Mesendoderm (in vitro differentiated cells): ENCODE measurements at regions not wholly inside any gene's neighbourhood (a gene's known extent, or its start where the extent isn't known, plus 50 kb on each side); places are given as distances from the start of the nearest gene placed in this dataset.

Experiments
- DNase-seq: peaks from one replicate; pipeline ENCODE4 v3.0.0; 2013
- H2AK5ac ChIP-seq: 2 replicates; pipeline ENCODE4 v1.6.1; 2013; ENCODE audit warnings: low read length, inconsistent platforms
- H2BK120ac ChIP-seq: 2 replicates; pipeline ENCODE4 v1.6.1; 2013; ENCODE audit warnings: low read depth, mild to moderate bottlenecking, low read length, moderate library complexity, mixed read lengths
- H2BK15ac ChIP-seq: replicated peaks from 2 replicates; pipeline ENCODE4 v1.6.1; 2013; ENCODE audit warnings: low read depth, mild to moderate bottlenecking, moderate library complexity
- H2BK5ac ChIP-seq: 2 replicates; pipeline ENCODE4 v1.6.1; 2013; ENCODE audit warnings: low read length, inconsistent platforms
- H3K18ac ChIP-seq: 2 replicates; pipeline ENCODE4 v1.6.1; 2013; ENCODE audit warnings: mild to moderate bottlenecking, low read length, mixed read lengths
- H3K23ac ChIP-seq: one replicate; pipeline ENCODE4 v1.6.1; 2013; ENCODE audit warnings: low read length
- H3K27ac ChIP-seq: 2 replicates; pipeline ENCODE4 v1.5.1; 2013; ENCODE audit warnings: low read depth, mild to moderate bottlenecking, inconsistent platforms, low read length, moderate library complexity
- H3K27me3 ChIP-seq: 2 replicates; pipeline ENCODE4 v1.6.1; 2013; ENCODE audit warnings: low read length, control low read depth, mild to moderate bottlenecking, inconsistent platforms; ENCODE audit not compliant: insufficient read depth, poor library complexity
- H3K36me3 ChIP-seq: 2 replicates; pipeline ENCODE4 v1.6.1; 2013; ENCODE audit warnings: low read length, inconsistent platforms; ENCODE audit not compliant: control insufficient read depth, insufficient read depth
- H3K4ac ChIP-seq: one replicate; pipeline ENCODE4 v1.6.1; 2013; ENCODE audit warnings: low read depth, mild to moderate bottlenecking, low read length, moderate library complexity
- H3K4me1 ChIP-seq: 2 replicates; pipeline ENCODE4 v1.6.1; 2013; ENCODE audit warnings: low read depth, low read length, inconsistent platforms; ENCODE audit not compliant: control insufficient read depth
- H3K4me2 ChIP-seq: 2 replicates; pipeline ENCODE4 v1.6.1; 2013; ENCODE audit warnings: low read length
- H3K4me3 ChIP-seq: 2 replicates; pipeline ENCODE4 v1.5.1; 2013; ENCODE audit warnings: mild to moderate bottlenecking, low read length
- H3K56ac ChIP-seq: one replicate; pipeline ENCODE4 v1.6.1; 2013; ENCODE audit warnings: low read length
- H3K79me1 ChIP-seq: 2 replicates; pipeline ENCODE4 v1.6.1; 2013; ENCODE audit warnings: low read length, inconsistent platforms
- H3K79me2 ChIP-seq: 2 replicates; pipeline ENCODE4 v1.6.1; 2013; ENCODE audit warnings: mild to moderate bottlenecking, low read length; ENCODE audit not compliant: control insufficient read depth, insufficient read depth
- H3K9ac ChIP-seq: 2 replicates; pipeline ENCODE4 v1.6.1; 2013; ENCODE audit warnings: low read length, inconsistent platforms
- H4K5ac ChIP-seq: one replicate; pipeline ENCODE4 v1.6.1; 2013; ENCODE audit warnings: low read length
- H4K8ac ChIP-seq: one replicate; pipeline ENCODE4 v1.6.1; 2013; ENCODE audit warnings: low read depth, mild to moderate bottlenecking, control low read depth, low read length, moderate library complexity
- WGBS: extraction: QIAGEN DNeasy Blood & Tissue Kit; methylation state at CpG from one replicate; pipeline ENCODE4 v1.1.7; 2013; ENCODE audit warnings: low lambda C conversion rate, missing lambda C conversion rate; ENCODE audit not compliant: insufficient coverage; ENCODE audit errors: extremely low coverage; 5-methylcytosine and 5-hydroxymethylcytosine counted together

DNA sequence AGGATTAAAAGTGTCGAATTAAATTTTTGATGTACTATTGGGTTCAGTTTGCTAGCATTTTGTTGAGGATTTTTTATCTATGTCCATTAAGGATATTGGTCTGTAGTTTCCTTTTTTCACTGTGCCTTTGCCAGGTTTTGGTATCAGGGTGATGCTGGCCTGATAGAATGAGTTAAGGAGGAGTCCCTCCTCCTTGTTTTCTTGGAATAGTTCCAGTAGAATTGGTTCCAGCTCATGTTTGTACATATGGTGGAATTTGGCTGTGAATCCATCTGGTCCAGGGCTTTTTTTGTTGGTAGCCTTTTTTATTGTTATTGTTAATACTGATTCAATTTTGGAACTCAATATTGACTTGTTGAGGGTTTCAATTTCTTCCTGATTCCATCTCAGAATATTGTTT lies 141.8 kb downstream of the SIM1 start:
- Histone ChIP-seq H3K4me3 (no peak overlapping the region), H3K56ac (no peak overlapping the region), H3K27ac (no peak overlapping the region), H4K5ac (no peak overlapping the region), H3K18ac (no peak overlapping the region), H2BK120ac (no peak overlapping the region), H2AK5ac (no peak overlapping the region), H3K27me3 (no peaks in the 10 kb centered on the region), H4K8ac (no peak overlapping the region), H3K4me1 (no peaks in the 10 kb centered on the region), H3K4ac (no peak overlapping the region), H2BK5ac (no peak overlapping the region), H3K36me3 (no peaks in the 10 kb centered on the region), H3K23ac (no peak overlapping the region), H3K9ac (no peak overlapping the region), H3K4me2 (no peak overlapping the region), H2BK15ac (no peak overlapping the region), H3K79me2 (no peaks in the 10 kb centered on the region), H3K79me1 (no peaks in the 10 kb centered on the region)
- WGBS: no CpG with 5 or more reads among the region's 1 CpG
- DNase-seq: no peak

DNA sequence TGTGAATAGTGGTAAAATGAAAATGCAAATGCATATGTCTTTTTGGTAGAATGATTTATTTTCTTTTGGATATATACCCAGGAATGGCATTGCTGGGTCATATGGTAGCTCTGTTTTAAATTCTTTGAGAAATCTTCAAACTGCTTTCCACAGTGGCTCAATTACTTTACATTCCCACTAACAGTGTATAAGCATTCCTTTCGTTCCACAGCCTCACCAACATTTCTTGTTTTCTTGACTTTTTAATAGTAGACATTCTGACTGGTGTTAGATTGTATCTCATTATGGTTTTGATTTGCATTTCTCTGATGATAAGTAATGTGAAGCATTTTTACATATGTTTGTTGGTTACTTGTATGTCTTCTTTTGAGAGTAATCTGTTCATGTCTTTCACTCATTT lies 144.0 kb downstream of the SIM1 start:
- no peak overlapping the region for H2BK5ac ChIP-seq
- no peak overlapping the region for H2BK120ac ChIP-seq
- H3K27me3 ChIP-seq: no peaks in the 10 kb centered on the region
- no peak overlapping the region for H2AK5ac ChIP-seq
- no peak overlapping the region for H3K27ac ChIP-seq
- H3K56ac ChIP-seq: no peak overlapping the region
- no peak overlapping the region for H3K4me2 ChIP-seq
- no peak overlapping the region for H3K4ac ChIP-seq
- H2BK15ac ChIP-seq: no peak overlapping the region
- H3K18ac ChIP-seq: no peak overlapping the region
- WGBS: no CpG with 5 or more reads among the region's 1 CpG
- H3K79me2 ChIP-seq: no peaks in the 10 kb centered on the region
- DNase-seq: no peak
- H3K36me3 ChIP-seq: no peaks in the 10 kb centered on the region
- no peak overlapping the region for H3K23ac ChIP-seq
- H3K79me1 ChIP-seq: no peaks in the 10 kb centered on the region
- no peak overlapping the region for H4K5ac ChIP-seq
- H3K4me3 ChIP-seq: no peak overlapping the region
- H4K8ac ChIP-seq: no peak overlapping the region
- no peak overlapping the region for H3K9ac ChIP-seq
- H3K4me1 ChIP-seq: no peaks in the 10 kb centered on the region

DNA sequence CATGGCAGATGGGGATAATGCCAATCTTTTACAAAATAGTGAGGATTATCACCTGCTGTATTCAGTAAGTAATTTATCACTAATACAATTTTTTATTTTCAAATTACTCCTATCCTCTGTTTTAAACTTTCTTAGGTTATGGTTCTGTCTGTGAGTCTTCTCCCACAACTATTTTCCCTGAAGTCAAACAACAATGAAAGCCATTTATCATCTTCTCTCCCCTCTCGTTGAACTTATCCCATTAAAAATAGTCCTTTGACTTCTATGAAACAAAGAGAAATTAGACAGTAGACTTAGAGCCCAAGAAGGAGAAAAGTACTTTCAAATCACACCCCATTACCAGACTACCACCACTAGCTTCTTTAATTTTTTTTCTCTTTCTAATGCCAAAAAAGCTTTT lies 147.7 kb downstream of the SIM1 start:
- no peaks in the 10 kb centered on the region for H3K79me1 ChIP-seq
- no peak for DNase-seq
- no peaks in the 10 kb centered on the region for H3K4me1 ChIP-seq
- H4K5ac ChIP-seq: no peak overlapping the region
- H3K36me3 ChIP-seq: no peaks in the 10 kb centered on the region
- H3K23ac ChIP-seq: no peak overlapping the region
- no peak overlapping the region for H2BK120ac ChIP-seq
- no peak overlapping the region for H2AK5ac ChIP-seq
- H3K27me3 ChIP-seq: no peaks in the 10 kb centered on the region
- H3K18ac ChIP-seq: no peak overlapping the region
- no peak overlapping the region for H2BK5ac ChIP-seq
- H3K4ac ChIP-seq: no peak overlapping the region
- H3K4me2 ChIP-seq: no peak overlapping the region
- no peak overlapping the region for H2BK15ac ChIP-seq
- no peak overlapping the region for H3K9ac ChIP-seq
- WGBS: no CpG with 5 or more reads among the region's 1 CpG
- no peak overlapping the region for H4K8ac ChIP-seq
- no peak overlapping the region for H3K56ac ChIP-seq
- no peak overlapping the region for H3K4me3 ChIP-seq
- no peak overlapping the region for H3K27ac ChIP-seq
- no peaks in the 10 kb centered on the region for H3K79me2 ChIP-seq

DNA sequence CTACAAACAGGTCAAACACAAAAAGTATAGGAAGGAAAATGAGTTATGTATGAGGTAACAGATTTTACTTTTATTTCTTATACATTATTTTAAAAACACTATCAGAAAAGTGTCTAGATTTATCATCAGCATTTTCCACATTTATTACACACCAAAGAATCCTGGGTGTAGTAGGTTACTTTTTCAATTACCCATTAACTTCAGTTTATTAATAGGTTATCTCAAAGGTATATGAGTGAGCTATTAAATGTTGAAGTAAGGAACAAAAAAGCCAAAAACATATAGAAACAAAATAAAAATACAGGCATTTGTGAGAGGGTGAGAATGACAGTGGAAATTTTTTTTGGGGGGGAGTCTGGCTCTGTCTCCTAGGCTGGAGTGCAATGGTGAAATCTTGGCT lies 150.5 kb downstream of the SIM1 start:
- Histone ChIP-seq H3K4ac (no peak overlapping the region), H3K4me2 (no peak overlapping the region), H2BK120ac (no peak overlapping the region), H3K27me3 (no peaks in the 10 kb centered on the region), H3K79me2 (no peaks in the 10 kb centered on the region), H3K4me1 (no peaks in the 10 kb centered on the region), H3K9ac (no peak overlapping the region), H2AK5ac (no peak overlapping the region), H3K36me3 (no peaks in the 10 kb centered on the region), H3K79me1 (no peaks in the 10 kb centered on the region), H3K23ac (no peak overlapping the region), H3K4me3 (no peak overlapping the region), H2BK5ac (no peak overlapping the region), H4K5ac (no peak overlapping the region), H3K27ac (no peak overlapping the region), H3K56ac (no peak overlapping the region), H4K8ac (no peak overlapping the region), H3K18ac (no peak overlapping the region), H2BK15ac (no peak overlapping the region)
- no peak for DNase-seq

DNA sequence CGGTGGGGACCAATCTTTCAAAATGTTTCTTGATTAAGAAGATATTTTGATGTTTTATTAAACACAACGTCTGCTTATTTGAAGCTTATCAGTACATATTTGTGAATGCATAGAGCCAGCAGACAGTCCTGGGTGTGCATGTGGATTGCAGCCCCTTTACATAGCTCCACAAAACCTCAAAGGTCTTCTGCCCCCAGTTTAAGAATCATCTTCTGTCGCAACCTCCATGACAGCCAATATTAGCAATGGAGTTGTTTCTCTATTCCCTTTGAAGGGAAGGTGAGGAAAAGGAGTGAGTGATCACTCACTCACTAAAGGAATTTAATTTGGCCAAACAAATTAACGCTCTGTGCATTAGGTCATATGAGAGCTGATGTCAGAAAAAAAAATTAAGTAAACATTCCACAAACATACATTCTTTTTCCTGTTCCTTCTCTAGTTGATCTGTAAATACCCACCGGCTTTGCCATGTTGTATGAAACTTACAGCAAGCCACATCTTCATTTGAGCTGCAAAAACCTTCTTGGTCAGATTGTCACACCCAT lies 152.9 kb downstream of the SIM1 start:
- H4K5ac ChIP-seq: no peak overlapping the region
- no peak for DNase-seq
- no CpG with 5 or more reads among the region's 5 CpGs for WGBS
- no peak overlapping the region for H3K18ac ChIP-seq
- no peak overlapping the region for H2BK120ac ChIP-seq
- H2AK5ac ChIP-seq: no peak overlapping the region
- H3K9ac ChIP-seq: no peak overlapping the region
- no peaks in the 10 kb centered on the region for H3K27me3 ChIP-seq
- H3K56ac ChIP-seq: no peak overlapping the region
- H2BK15ac ChIP-seq: no peak overlapping the region
- H2BK5ac ChIP-seq: no peak overlapping the region
- no peak overlapping the region for H3K4me3 ChIP-seq
- no peaks in the 10 kb centered on the region for H3K4me1 ChIP-seq
- H3K23ac ChIP-seq: no peak overlapping the region
- no peak overlapping the region for H3K4ac ChIP-seq
- H3K4me2 ChIP-seq: no peak overlapping the region
- H3K27ac ChIP-seq: no peak overlapping the region
- H3K36me3 ChIP-seq: no peaks in the 10 kb centered on the region
- H3K79me2 ChIP-seq: no peaks in the 10 kb centered on the region
- no peak overlapping the region for H4K8ac ChIP-seq
- H3K79me1 ChIP-seq: no peaks in the 10 kb centered on the region

DNA sequence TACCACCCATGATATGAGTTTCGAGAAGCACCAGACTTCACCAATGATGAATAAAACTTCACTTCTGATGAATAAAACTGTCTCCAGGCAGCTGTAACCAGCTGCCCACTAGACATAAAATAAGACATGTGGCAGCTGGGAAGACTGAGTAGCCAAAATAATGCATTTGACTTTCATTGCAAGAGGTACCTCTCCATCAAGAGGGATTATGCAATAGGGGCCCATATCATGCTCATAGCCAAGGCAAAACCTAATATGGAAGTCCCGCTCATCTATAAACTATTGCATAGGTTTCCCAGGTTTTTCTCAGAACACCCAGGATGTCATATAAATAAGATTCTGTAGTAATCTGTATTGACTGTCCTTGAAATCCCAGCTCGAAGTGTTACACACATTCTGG lies 155.5 kb downstream of the SIM1 start:
- Histone ChIP-seq H3K4me3 (no peak overlapping the region), H3K36me3 (no peaks in the 10 kb centered on the region), H2BK120ac (no peak overlapping the region), H3K18ac (no peak overlapping the region), H3K4ac (no peak overlapping the region), H3K9ac (no peak overlapping the region), H2AK5ac (no peak overlapping the region), H2BK15ac (no peak overlapping the region), H3K4me1 (peaks cover 4% of the 10 kb centered on the region), H3K56ac (no peak overlapping the region), H4K5ac (no peak overlapping the region), H4K8ac (no peak overlapping the region), H3K23ac (no peak overlapping the region), H2BK5ac (no peak overlapping the region), H3K27me3 (no peaks in the 10 kb centered on the region), H3K27ac (no peak overlapping the region), H3K4me2 (no peak overlapping the region), H3K79me1 (no peaks in the 10 kb centered on the region), H3K79me2 (no peaks in the 10 kb centered on the region)
- no peak for DNase-seq
- no CpG with 5 or more reads among the region's 3 CpGs for WGBS
